Inflammatory macrophage (primary cell): ENCODE measurements at regions not wholly inside any gene's neighbourhood (a gene's known extent, or its start where the extent isn't known, plus 50 kb on each side); places are given as distances from the start of the nearest gene placed in this dataset.
"Not testable (repeated sequence)": the region's sequence is repeated elsewhere in the genome, so short reads cannot be mapped to it uniquely, and the experiment has no call there.

Experiments used
- DNase-seq, 2 donors: peaks; one replicate each; pipeline ENCODE4 v3.0.0-alpha.2; 2020 to 2022

GRCh38 chr14:92223025-92223424 is 99.9 kb upstream of the SLC24A4 start:
- no peak for DNase-seq

- no peak for DNase-seq
Observed at GRCh38 chr14:92224358-92224954, 98.5 kb upstream of the SLC24A4 start.

GRCh38 chr14:92225731-92226130 is 97.2 kb upstream of the SLC24A4 start:
- DNase-seq, result no peak

- DNase-seq, result not testable (repeated sequence)
Observed at GRCh38 chr14:92226166-92226565, 96.8 kb upstream of the SLC24A4 start.

- DNase-seq, result no peak
Observed at GRCh38 chr14:92236243-92236900, 86.6 kb upstream of the SLC24A4 start.

GRCh38 chr14:92240658-92241057 is 82.3 kb upstream of the SLC24A4 start:
- no peak for DNase-seq

- DNase-seq, result no peak
Observed at GRCh38 chr14:92241966-92242595, 80.9 kb upstream of the SLC24A4 start.

GRCh38 chr14:92244805-92245204 is 78.2 kb upstream of the SLC24A4 start:
- DNase-seq, result no peak

- DNase-seq, result peak; percentile 52 to 84
Observed at GRCh38 chr14:92247341-92247740, 75.6 kb upstream of the SLC24A4 start.

GRCh38 chr14:92247947-92248346 is 75.0 kb upstream of the SLC24A4 start:
- no peak for DNase-seq

GRCh38 chr14:92248696-92249095 is 74.3 kb upstream of the SLC24A4 start:
- DNase-seq, result peak; percentile 75 to 90

GRCh38 chr14:92250366-92250765 is 72.6 kb upstream of the SLC24A4 start:
- DNase-seq, result not testable (repeated sequence)

GRCh38 chr14:92252323-92252722 is 70.6 kb upstream of the SLC24A4 start:
- no peak for DNase-seq

- no peak for DNase-seq
Observed at GRCh38 chr14:92253381-92253894, 69.5 kb upstream of the SLC24A4 start.

- peak in 1 of 2 donors; percentile 45 for DNase-seq
Observed at GRCh38 chr14:92254786-92255185, 68.2 kb upstream of the SLC24A4 start.

GRCh38 chr14:92258934-92259333 is 64.0 kb upstream of the SLC24A4 start:
- no peak for DNase-seq

GRCh38 chr14:92259613-92260357 is 63.2 kb upstream of the SLC24A4 start:
- peak; percentile 89 to 91 for DNase-seq

- DNase-seq, result peak; percentile 38 to 58
Observed at GRCh38 chr14:92263681-92264080, 59.3 kb upstream of the SLC24A4 start.

- DNase-seq, result peak; percentile 15
Observed at GRCh38 chr14:92264195-92264594, 58.8 kb upstream of the SLC24A4 start.

- no peak for DNase-seq
Observed at GRCh38 chr14:92266216-92266615, 56.7 kb upstream of the SLC24A4 start.
